K562 (cell line): ENCODE measurements at regions not wholly inside any gene's neighbourhood (a gene's known extent, or its start where the extent isn't known, plus 50 kb on each side); places are given as distances from the start of the nearest gene placed in this dataset.

Source experiments
- ATAC-seq: fragments of 200-7000 bp; cut with Tn5 transposase; 3 replicates; pipeline ENCODE4 v1.9.1; 2020; ENCODE audit warnings: moderate library complexity
- BruUV-seq: library from RNA; stranded (reverse); fragments of 400-500 nt; replicated peaks from 2 replicates; lab custom pipeline; 2021; lab: Mats Ljungman, UMichigan
- CTCF ChIA-PET: fragments of 300-600 bp; formaldehyde crosslinking; extraction: SDS; loops from one replicate; lab custom pipeline; 2021; ENCODE audit warnings: low intra/inter-chr PET ratio; lab: Yijun Ruan, JAX
- POLR2A ChIA-PET: fragments of 300-600, 350-650 bp; sonication (Branson Sonifier 250); formaldehyde crosslinking; extraction: SDS; loops from one replicate; lab custom pipeline; 2021; ENCODE audit warnings: antibody characterized with exemption, inconsistent platforms; lab: Yijun Ruan, JAX
- DNase-seq, 4 experiments: peaks; one replicate each; pipeline versions ENCODE4 v3.0.0 to v3.0.0-alpha.2; 2011 to 2018; ENCODE audit warnings: low spot score in 3 of 4, mixed read lengths in 3 of 4; ENCODE audit errors: extremely low read depth in 1 of 4
- FAIRE-seq: peaks from 2 replicates; lab custom pipeline; 2011; peaks lifted over from hg19 to GRCh38; lab: Jason Lieb, UNC
- H2AFZ ChIP-seq: 2 replicates; pipeline ENCODE4 v1.6.0; 2011; ENCODE audit warnings: low read depth, low read length, control low read depth, inconsistent platforms
- H3K27ac ChIP-seq: fragments of 200-600 bp; 3 replicates; pipeline ENCODE4 v1.8.0; 2011; ENCODE audit warnings: low read depth, mild to moderate bottlenecking, control low read depth, inconsistent platforms, low read length, moderate library complexity, mixed read lengths; ENCODE audit errors: extremely low read depth
- H3K27me3 ChIP-seq, 2 experiments: fragments of 300-600 bp in 1 of 2; 2 replicates in 1 of 2; 3 replicates in 1 of 2; pipeline versions ENCODE4 v1.6.0 to v1.8.0; 2011; ENCODE audit warnings: inconsistent platforms in 2 of 2, low read length in 2 of 2, mild to moderate bottlenecking in 1 of 2, mixed read lengths in 1 of 2, moderate library complexity in 1 of 2; ENCODE audit not compliant: control insufficient read depth in 2 of 2, insufficient read depth in 2 of 2
- H3K36me3 ChIP-seq: fragments of 300-600 bp; 3 replicates; pipeline ENCODE4 v1.8.0; 2011; ENCODE audit warnings: mild to moderate bottlenecking, low read length, inconsistent platforms; ENCODE audit not compliant: control insufficient read depth, insufficient read depth
- H3K4me1 ChIP-seq, 2 experiments: fragments of 200-600 bp in 1 of 2; replicated peaks in 1 of 2; 2 replicates in 1 of 2; 3 replicates in 1 of 2; pipeline versions ENCODE4 v1.5.1 to v1.8.0; 2011; ENCODE audit warnings: inconsistent platforms in 2 of 2, low read length in 2 of 2, mild to moderate bottlenecking in 1 of 2, mixed read lengths in 1 of 2, moderate library complexity in 1 of 2; ENCODE audit not compliant: control insufficient read depth in 2 of 2, insufficient read depth in 2 of 2
- H3K4me2 ChIP-seq: 2 replicates; pipeline ENCODE4 v1.6.1; 2011; ENCODE audit warnings: low read length, control low read depth, inconsistent platforms, mixed read lengths; ENCODE audit not compliant: insufficient read depth
- H3K4me3 ChIP-seq: fragments of 200-600 bp; sonication (generic), shearing (Covaris generic); 2 replicates; pipeline ENCODE4 v1.5.1; 2016; ENCODE audit warnings: control low read depth, inconsistent platforms
- H3K79me2 ChIP-seq: fragments of 200-600 bp; 3 replicates; pipeline ENCODE4 v1.8.0; 2011; ENCODE audit warnings: low read length, inconsistent platforms; ENCODE audit not compliant: control insufficient read depth, insufficient read depth
- H3K9ac ChIP-seq, 2 experiments: 2 replicates each; pipeline versions ENCODE4 v1.6.0 to v1.6.1; 2011; ENCODE audit warnings: low read depth in 2 of 2, low read length in 2 of 2, control low read depth in 1 of 2, inconsistent platforms in 1 of 2, mild to moderate bottlenecking in 1 of 2, mixed read lengths in 1 of 2; ENCODE audit not compliant: insufficient read depth in 1 of 2
- H3K9me1 ChIP-seq: one replicate; pipeline ENCODE4 v1.6.0; 2011; ENCODE audit warnings: inconsistent platforms, mild to moderate bottlenecking, low read length, moderate library complexity; ENCODE audit not compliant: control insufficient read depth, insufficient read depth
- H3K9me3 ChIP-seq: replicated peaks from 2 replicates; pipeline ENCODE4 v1.5.1; 2011; ENCODE audit warnings: low read depth, low read length, inconsistent platforms; ENCODE audit not compliant: control insufficient read depth, insufficient read depth
- H4K20me1 ChIP-seq: replicated peaks from 2 replicates; pipeline ENCODE4 v1.6.1; 2011; ENCODE audit warnings: low read length, inconsistent platforms, mixed read lengths; ENCODE audit not compliant: control insufficient read depth, insufficient read depth
- ARID1B ChIP-seq: fragments of 450-650 bp; IDR thresholded peaks from 2 replicates; pipeline ENCODE4 v1.6.1; 2016; ENCODE audit warnings: antibody characterized with exemption, mild to moderate bottlenecking, inconsistent platforms
- E2F4 ChIP-seq: sonication (generic); formaldehyde crosslinking; IDR thresholded peaks from 2 replicates; pipeline ENCODE4 v1.8.0; 2022; ENCODE audit warnings: mild to moderate bottlenecking, low read depth, missing genetic modification reagents
- E4F1 ChIP-seq: fragments of 250-450 bp; sonication (Bioruptor Pico); IDR thresholded peaks from 2 replicates; pipeline ENCODE4 v1.5.0; 2021; ENCODE audit warnings: mild to moderate bottlenecking, borderline replicate concordance
- GATAD2A ChIP-seq: fragments of 450-650 bp; IDR thresholded peaks from 2 replicates; pipeline ENCODE4 v1.6.1; 2017
- HDAC2 ChIP-seq: fragments of 450-650 bp; IDR thresholded peaks from 2 replicates; pipeline ENCODE4 v1.6.1; 2016; ENCODE audit warnings: mild to moderate bottlenecking
- HNRNPUL1 ChIP-seq: fragments of 200-400 bp; formaldehyde crosslinking; IDR thresholded peaks from 2 replicates; pipeline ENCODE4 v1.6.1; 2017; ENCODE audit warnings: low read length
- PPARD ChIP-seq: fragments of 250-450 bp; sonication (Bioruptor Pico); IDR thresholded peaks from 2 replicates; pipeline ENCODE4 v1.8.0; 2022; ENCODE audit warnings: inconsistent platforms, mild to moderate bottlenecking, moderate library complexity
- PYGO2 ChIP-seq: fragments of 450-650 bp; IDR thresholded peaks from 2 replicates; pipeline ENCODE4 v1.6.1; 2016; ENCODE audit warnings: mild to moderate bottlenecking, missing genetic modification characterization, moderate library complexity, missing compliant biosample characterization
- SIN3B ChIP-seq: fragments of 450-650 bp; IDR thresholded peaks from 2 replicates; pipeline ENCODE4 v1.6.1; 2017; ENCODE audit warnings: low read depth, mild to moderate bottlenecking, moderate library complexity
- STAT6 ChIP-seq: sonication (generic); formaldehyde crosslinking; IDR thresholded peaks from 2 replicates; pipeline ENCODE4 v1.8.1; 2023; ENCODE audit warnings: mild to moderate bottlenecking, missing genetic modification reagents
- ZBED1 ChIP-seq: IDR thresholded peaks from 2 replicates; pipeline ENCODE4 v1.6.1; 2014
- ZC3H8 ChIP-seq: fragments of 450-650 bp; IDR thresholded peaks from 2 replicates; pipeline ENCODE4 v1.6.1; 2017
- ZFP1 ChIP-seq: fragments of 450-650 bp; formaldehyde crosslinking; IDR thresholded peaks from 2 replicates; pipeline ENCODE4 v1.4.0; 2020; ENCODE audit warnings: mild to moderate bottlenecking, mixed read lengths
- ZNF830 ChIP-seq: fragments of 250-450 bp; sonication (Bioruptor Pico); IDR thresholded peaks from 2 replicates; pipeline ENCODE4 v1.5.0; 2021; ENCODE audit warnings: mild to moderate bottlenecking
- WGBS: fragments of 100-300 bp; shearing (Covaris generic); methylation state at CpG from one replicate; pipeline ENCODE4 v1.1.6; 2016; ENCODE audit warnings: low coverage, mixed read lengths; ENCODE audit not compliant: insufficient coverage; ENCODE audit errors: missing lambda C conversion rate; 5-methylcytosine and 5-hydroxymethylcytosine counted together
- in situ Hi-C: fragments of 300-500 bp; cut with MboI; formaldehyde crosslinking; loops from 4 replicates; pipeline ENCODE4 v1.15.0; 2018; ENCODE audit warnings: inconsistent platforms, mixed read lengths
- intact Hi-C: fragments of 100-400 bp; cut with micrococcal nuclease; formaldehyde crosslinking; loops from 2 replicates; pipeline ENCODE4 v1.14.2; 2022
- TF ChIP-seq, protein P1 (sequence below): fragments of 250-450 bp; sonication (Bioruptor Pico); IDR thresholded peaks from 2 replicates; pipeline ENCODE4 v1.5.0; 2020; ENCODE audit warnings: mild to moderate bottlenecking
- TF ChIP-seq, protein P2 (sequence below): fragments of 450-650 bp; IDR thresholded peaks from 2 replicates; pipeline ENCODE4 v1.6.1; 2014; ENCODE audit warnings: low read depth, mild to moderate bottlenecking, moderate library complexity, borderline replicate concordance

GRCh38 chr5:87034557-87034956, 233.1 kb upstream of the RASA1 start:
- Histone ChIP-seq H4K20me1 (no peaks in the 10 kb centered on the region), H3K4me1 (no peaks in the 10 kb centered on the region), H3K36me3 (no peaks in the 10 kb centered on the region), H3K27ac (no peak overlapping the region), H3K9ac (no peak overlapping the region), H2AFZ (no peak overlapping the region), H3K79me2 (no peaks in the 10 kb centered on the region), H3K9me1 (no peaks in the 10 kb centered on the region), H3K9me3 (no peaks in the 10 kb centered on the region), H3K4me3 (no peak overlapping the region), H3K27me3 (peaks cover 0 to 13% of the 10 kb centered on the region in 2 experiments; a peak in 2 of 5 replicates), H3K4me2 (no peak overlapping the region)
- DNase-seq (no peak), ATAC-seq (no peak), FAIRE-seq (no peak)
- intact Hi-C loops: no loop called here
- WGBS: 0% methylated on average over 2 of the region's 2 CpGs
- no TSS peak for BruUV-seq
- ChIA-PET POLR2A (interaction anchor here (0.6 kb wide), 1 partner anchor 27 kb away, joined by 3 read pairs; no protein-coding TSS in a partner anchor), CTCF (no interaction called here)
- in situ Hi-C loops: no loop called here
- TF ChIP-seq, protein P1, sequence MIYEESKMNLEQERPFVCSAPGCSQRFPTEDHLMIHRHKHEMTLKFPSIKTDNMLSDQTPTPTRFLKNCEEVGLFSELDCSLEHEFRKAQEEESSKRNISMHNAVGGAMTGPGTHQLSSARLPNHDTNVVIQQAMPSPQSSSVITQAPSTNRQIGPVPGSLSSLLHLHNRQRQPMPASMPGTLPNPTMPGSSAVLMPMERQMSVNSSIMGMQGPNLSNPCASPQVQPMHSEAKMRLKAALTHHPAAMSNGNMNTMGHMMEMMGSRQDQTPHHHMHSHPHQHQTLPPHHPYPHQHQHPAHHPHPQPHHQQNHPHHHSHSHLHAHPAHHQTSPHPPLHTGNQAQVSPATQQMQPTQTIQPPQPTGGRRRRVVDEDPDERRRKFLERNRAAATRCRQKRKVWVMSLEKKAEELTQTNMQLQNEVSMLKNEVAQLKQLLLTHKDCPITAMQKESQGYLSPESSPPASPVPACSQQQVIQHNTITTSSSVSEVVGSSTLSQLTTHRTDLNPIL (CRISPR knock-in tag): no peak
- no peak for TF ChIP-seq PPARD (CRISPR knock-in tag)
- TF ChIP-seq ARID1B: no peak
- TF ChIP-seq STAT6 (CRISPR knock-in tag): no peak
- no peak for TF ChIP-seq E4F1 (CRISPR knock-in tag)
- TF ChIP-seq ZC3H8: no peak
- TF ChIP-seq ZNF830 (CRISPR knock-in tag): no peak
- TF ChIP-seq SIN3B: no peak
- TF ChIP-seq E2F4 (CRISPR knock-in tag): no peak
- no peak for TF ChIP-seq ZFP1 (CRISPR knock-in tag)
- no peak for TF ChIP-seq PYGO2 (tag)
- TF ChIP-seq ZBED1: no peak
- no peak for TF ChIP-seq HNRNPUL1
- TF ChIP-seq, protein P2, sequence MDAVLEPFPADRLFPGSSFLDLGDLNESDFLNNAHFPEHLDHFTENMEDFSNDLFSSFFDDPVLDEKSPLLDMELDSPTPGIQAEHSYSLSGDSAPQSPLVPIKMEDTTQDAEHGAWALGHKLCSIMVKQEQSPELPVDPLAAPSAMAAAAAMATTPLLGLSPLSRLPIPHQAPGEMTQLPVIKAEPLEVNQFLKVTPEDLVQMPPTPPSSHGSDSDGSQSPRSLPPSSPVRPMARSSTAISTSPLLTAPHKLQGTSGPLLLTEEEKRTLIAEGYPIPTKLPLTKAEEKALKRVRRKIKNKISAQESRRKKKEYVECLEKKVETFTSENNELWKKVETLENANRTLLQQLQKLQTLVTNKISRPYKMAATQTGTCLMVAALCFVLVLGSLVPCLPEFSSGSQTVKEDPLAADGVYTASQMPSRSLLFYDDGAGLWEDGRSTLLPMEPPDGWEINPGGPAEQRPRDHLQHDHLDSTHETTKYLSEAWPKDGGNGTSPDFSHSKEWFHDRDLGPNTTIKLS: no peak
- no peak for TF ChIP-seq GATAD2A
- TF ChIP-seq HDAC2: no peak
